IPS DF 4.7 (cell line): ENCODE measurements at regions not wholly inside any gene's neighbourhood (a gene's known extent, or its start where the extent isn't known, plus 50 kb on each side); places are given as distances from the start of the nearest gene placed in this dataset.
"Not testable (repeated sequence)": the region's sequence is repeated elsewhere in the genome, so short reads cannot be mapped to it uniquely, and the experiment has no call there.

Experiments used
- DNase-seq: peaks from one replicate; pipeline ENCODE4 v3.0.0-alpha.2; 2013; ENCODE audit warnings: low spot score; ENCODE audit errors: extremely low read depth

DNA sequence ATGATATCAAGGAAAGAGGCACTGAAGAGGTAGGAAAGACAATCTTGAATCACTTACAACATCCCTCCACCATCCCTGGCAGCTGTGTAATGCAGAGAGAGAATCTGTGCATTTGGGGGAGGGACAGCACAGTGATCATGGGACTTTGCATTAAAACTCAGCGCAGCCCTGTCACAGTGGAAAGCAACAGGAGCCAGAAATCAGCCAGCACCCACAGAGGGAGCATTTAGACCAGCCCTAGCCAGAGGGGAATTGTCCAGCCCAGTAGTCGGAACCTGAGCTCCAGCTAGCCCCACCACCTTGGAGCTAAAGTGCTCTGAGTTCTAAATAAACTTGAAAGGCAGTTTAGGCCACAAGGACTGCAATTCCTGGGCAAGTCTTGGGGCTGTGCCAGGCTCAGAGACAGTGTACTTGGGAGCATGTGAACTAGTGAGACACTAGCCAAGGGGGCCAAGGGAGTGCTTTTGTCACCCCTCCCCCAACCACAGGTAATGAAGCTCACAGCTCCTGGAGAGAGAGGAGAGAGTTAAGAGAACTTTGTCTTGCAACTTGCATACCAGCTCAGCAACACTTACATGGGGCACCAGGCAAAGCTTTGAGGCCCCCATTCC, 83.9 kb upstream of the FAM241A start:
- no peak for DNase-seq

DNA sequence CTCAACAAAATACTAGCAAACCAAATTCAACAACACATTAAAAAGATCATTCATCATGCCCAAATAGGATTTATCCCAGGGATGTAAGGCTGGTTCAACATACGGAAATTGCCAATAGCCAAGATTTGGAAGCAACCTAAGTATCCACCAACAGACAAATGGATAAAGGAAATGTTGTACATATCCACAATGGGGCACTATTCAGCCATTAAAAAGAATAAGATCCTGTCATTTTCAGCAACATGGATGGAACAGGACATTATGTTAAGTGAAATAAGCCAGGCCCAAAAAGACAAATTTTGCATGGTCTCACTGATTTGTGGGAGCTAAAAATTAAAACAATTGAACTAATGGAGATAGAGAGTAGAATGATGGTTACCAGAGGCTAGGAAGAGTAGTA, 82.0 kb upstream of the FAM241A start:
- no peak for DNase-seq

DNA sequence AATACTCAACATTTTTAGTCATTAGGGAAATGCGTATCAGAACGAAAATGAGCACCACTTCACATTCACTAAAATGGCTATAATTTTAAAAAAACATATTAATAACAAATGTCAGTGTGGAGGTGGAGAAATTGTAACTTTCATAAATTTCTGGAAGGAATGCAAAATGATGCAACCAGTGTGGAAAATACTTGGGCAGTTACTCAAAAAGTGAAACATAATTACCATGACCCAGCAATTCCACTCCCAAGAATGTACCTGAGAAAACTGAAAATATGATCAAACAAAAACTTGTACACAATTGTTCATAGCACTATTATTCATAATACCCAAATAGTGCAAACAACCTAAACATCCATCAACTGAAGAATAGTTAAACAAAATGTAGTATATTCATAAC, 76.1 kb upstream of the FAM241A start:
- no peak for DNase-seq

DNA sequence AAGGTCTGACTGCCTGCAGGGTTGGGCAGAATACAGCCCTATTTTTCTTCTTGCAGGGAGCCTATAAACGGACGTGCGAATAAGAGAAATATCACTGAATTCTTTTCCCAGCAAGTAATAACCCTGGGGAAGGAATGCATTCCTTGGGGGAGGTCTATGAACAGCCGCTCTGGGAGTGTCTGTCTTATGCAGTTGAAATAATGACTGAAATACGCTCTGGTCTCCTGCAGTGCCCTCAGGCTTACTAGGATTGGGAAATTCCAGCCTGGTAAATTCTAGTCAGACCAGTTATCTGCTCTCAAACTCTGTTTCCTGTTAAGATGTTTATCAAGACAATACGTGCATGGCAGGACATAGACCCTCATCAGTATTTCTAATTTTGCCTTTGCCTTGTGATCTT, 72.1 kb upstream of the FAM241A start:
- no peak for DNase-seq

DNA sequence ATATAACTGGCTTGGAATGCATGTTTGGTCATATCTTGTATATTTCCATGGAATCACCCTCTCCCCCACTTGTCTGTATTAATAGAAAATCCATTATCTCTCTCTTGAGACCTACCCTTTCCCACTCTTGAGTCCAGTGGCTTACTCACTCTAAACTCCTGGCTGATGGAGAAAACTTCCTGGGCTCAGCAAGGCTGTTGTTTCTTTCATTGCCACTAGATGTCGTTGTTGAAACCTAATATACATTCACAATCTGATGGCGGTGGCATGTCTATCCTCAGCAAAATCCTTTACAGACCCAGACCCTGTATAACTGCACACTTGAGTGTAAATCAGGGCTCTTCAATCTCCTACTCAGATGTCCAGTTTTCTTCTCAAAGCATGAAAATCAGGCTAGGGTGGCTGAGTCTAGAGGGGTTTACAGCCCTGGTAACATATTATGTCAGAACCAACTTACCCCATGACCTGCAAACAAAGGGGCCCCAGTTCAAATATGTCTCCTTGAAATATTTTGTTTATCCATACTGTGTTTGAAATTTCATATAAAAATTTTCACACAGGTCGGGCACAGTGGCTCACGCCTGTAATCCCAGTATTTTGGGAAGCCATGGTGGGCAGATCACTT, 70.0 kb upstream of the FAM241A start:
- no peak for DNase-seq

DNA sequence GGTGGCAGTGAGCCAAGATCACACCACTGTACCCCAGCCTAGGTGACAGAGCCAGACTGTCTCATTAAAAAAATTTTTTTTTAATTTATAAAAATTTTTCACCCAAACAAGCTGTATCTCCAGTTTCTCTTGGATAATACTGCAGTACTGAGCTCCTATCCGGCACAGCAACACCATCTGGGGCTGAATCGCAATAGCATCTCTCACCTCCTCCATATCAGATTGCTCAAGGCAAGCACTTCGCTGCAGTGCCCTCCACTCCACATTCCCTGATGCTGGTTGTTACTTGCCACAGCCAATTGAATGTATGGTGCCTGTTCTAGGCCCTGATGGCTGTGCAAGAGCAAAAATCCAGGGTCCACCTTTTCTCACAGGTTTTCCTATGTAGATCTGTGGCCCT, 69.3 kb upstream of the FAM241A start:
- no peak for DNase-seq

DNA sequence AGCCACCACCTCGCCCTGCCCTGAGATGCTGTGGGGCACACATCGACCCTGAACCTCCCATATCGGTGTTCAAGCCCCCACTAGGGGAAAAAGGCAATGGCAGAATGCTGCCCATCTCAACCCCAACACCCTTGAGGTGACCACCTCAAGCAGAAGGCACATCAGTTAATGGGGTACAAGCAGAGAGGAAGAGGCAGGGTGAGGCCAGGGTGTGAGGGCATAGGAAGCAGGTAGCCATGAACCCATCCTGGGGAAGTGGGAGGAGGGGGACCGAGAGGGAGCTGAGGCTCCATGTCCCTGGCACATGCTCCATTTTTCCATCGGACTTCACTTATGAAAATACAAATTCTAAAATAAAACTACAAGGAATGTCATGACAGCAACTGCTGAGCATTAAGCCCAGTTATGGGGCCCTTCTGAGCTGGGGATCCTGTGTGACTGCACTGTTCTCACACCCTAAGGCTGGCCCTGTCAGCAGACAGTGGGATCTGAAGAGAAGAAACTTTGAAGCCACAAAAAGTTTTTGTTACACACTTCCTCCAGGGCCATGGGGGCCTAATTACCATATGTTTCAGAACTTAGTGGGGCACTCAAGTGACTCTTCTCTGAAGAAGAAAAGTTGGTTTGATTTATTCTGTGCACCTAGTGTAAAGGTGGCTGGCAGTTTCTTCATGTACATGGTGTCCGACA, 68.2 kb upstream of the FAM241A start:
- no peak for DNase-seq

DNA sequence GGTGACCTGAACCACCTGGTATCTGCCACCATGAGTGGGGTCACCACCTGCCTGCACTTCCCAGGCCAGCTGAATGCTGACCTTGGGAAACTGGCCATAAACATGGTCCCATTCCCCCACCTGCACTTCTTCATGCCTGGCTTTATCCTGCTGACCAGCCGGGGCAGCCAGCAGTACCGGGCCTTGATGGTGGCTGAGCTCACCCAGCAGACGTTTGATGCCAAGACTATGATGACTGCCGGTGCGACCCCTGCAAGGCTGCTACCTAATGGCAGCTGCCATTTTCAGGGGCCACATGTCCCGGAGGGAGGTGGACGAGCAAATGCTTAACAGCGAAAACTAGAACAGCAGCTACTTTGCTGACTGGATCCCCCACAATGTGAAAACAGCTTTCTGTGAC, 67.5 kb upstream of the FAM241A start:
- no peak for DNase-seq

DNA sequence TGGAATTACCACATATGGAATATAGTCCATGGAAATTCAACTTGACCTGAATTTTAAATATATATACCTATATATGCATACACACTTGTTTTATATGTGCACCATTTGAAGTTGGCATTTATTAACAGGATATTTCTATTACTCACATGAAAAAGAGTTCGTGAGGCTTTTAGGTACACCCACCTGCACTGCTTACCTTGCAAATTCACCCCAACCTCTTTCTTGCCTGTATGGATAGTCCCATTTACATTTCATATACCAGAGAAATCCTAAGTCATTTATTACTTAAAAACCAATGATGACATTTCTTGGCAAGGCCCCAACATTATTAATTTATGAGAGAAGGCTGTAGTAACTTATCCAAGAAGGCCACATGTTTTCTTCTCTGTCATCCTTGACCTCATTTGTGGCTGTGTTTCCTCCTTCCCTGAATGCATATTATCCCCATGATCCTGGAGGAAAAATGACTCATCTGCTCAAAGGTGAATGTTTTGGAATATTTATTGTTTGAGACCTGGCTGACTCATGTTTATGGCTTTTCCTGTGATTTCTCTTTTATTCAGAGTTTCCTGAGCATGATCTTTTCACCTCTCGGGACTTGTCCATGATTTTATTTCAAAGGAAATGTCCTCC, 62.2 kb upstream of the FAM241A start:
- no peak for DNase-seq

DNA sequence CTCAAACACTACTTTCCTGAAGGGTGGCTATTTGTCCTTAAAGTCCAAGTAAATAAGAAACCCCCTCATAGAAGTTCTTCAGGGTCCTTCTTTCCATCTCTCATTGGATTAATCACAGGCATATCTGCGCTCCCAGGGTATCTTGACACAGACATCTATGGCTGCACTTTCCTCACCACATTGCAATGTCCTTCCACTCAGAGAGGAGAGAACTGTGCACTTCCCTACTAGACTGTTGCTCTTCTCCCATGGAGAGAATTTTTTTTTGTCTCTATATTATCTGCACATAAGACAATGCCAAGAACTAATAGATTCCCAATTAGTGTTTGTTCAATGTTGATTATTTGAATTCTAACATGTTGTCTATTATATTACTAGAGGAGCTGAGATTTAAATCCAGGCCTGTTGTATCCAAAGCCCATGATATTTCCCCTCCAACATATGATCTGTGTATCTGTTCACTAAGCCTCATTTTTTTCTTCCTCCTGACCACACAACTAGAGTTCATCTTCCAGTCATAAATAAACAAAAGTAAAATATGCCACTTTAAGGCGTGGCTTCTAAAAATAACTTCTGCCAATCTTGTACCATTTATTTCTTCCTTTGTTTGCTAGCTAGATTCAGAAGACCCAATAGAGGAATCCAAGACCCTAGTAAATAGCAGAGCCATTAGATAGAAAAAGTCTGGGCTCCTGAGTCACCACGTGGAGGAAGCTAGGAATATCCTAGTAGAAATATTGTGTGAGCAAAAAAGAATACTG, 61.5 kb upstream of the FAM241A start:
- no peak for DNase-seq

DNA sequence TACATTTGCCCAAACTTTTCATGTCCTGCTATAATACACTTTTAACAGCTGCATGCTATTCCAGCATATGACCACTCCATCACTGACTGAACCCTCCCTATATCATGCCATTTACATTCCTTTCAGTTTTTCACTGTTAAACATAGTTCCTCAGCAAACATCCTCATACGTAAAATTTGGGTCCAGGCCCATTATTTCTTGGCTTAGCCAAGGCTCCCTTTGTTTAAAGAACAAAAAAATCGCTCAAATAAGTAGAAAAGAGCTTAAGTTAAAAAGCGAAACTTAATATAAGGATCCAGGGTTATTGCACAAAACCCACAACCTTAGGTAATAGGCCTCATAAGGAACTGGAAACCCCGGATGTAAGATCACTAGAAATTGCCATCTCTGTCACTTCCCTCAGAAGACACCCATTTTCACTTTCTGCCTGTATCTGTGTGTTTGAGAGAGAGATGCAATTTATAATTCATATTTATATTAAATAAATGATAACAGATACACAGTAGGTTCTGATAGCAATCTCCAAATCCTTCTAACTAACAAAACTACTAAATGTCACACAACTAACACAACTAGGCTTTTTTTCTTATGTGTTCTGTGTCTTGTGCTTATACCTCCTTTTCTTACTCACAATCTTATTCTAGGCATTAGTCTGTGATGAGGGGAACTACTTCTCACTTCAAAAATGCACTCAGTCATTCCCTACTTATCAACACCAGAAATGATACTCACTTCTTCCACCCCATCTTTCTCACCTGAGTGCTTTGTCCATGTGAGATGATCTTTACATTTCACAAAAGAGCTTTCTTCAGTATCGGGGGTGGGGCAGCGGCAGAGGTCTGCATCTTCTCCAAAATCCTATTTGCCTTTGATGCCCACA, 59.9 kb upstream of the FAM241A start:
- DNase-seq: no peak

DNA sequence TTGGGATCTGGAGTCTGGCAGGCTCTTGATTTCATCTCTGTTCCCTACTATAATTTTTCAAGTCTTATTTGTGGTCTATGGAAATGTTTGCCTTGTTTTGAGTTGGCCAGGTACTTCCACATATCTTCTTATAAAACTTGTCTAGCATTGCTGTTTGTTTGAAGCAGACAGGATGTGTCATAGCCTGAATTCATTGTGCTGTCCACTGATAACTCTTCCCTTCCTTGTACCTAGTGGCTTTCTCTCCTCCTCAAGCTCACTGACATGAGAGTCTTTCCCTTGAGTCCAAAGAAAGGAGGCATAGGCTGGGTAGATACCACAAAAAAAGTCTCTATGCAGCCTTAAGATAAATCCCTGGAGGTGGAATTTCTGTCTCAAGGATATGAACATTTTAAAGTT, 59.2 kb upstream of the FAM241A start:
- no peak for DNase-seq

DNA sequence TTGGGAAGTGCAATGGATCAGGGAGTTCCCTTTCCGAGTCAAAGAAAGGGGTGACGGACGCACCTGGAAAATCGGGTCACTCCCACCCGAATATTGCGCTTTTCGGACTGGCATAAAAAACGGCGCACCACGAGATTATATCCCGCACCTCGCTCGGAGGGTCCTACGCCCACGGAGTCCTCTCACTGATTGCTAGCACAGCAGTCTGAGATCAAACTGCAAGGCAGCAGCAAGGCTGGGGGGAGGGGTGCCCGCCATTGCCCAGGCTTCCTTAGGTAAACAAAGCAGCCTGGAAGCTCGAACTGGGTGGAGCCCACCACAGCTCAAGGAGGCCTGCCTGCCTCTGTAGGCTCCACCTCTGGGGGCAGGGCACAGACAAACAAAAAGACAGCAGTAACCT, 58.6 kb upstream of the FAM241A start:
- not testable (repeated sequence) for DNase-seq

DNA sequence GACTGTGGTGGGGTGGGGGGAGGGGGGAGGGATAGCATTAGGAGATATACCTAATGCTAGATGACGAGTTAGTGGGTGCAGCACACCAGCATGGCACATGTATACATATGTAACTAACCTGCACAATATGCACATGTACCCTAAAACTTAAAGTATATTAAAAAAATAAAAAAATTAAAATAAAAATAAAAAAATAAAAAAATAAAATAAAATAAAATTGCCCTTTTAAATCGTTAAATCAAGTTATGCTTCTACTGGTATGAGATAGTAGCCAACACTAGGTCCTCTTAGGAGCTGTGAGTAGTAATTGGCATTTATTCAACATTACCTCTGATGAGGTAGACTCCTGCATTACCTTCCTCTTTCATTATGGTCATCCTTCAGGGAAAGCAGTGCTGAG, 52.9 kb upstream of the FAM241A start:
- DNase-seq: not testable (repeated sequence)

DNA sequence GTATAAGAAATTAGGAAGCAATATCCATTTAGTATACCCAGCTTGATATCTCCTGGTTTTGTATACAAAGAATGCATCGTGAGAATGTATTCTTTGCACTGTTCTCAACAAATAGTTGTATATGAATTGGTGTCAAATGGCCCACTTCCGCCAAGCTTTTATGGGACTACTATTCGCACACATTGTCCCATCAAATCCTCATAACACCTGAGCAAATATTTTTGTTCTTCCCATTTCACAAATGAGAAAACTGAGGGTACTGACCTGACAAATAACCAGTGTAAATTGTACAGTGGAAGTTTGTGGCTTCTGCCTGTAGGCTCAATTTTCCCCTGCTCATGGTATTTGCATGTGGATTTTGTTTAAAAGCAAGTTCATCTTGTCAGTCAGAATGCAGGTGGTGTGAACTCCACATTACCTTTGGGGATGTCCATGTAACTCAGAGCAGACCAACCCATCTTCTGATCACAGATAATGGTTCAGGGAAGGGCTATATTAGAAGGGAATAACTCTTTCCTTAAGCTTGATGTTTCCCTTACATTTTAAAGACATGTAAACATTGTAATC, 51.5 kb upstream of the FAM241A start:
- no peak for DNase-seq

DNA sequence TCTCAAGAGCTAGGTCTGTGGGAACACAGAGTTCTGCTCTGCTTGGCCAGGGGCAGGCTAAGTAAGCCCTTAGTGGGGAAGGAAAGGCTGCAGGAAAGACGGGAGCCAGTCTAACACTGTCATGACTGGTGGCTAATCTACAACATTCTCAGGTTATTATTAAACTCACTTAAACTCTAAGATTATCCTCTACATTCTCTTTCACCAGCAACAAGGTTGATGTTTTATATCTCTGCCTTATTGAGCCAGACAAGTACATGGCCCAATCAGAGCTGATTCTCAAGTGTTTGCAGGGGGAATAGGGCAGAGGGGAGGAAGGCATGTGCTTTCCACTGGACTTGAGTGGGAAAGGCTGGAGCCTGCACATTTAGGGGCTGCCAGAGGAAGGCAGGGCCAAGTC, 50.9 kb upstream of the FAM241A start:
- no peak for DNase-seq
